Dendritic cell treated with granulocyte-macrophage colony-stimulating factor and Interleukin-4, amounts not matched to agents 40 ng/mL and 50 ng/mL, for 4 days (primary cell): ENCODE measurements at regions not wholly inside any gene's neighbourhood (a gene's known extent, or its start where the extent isn't known, plus 50 kb on each side); places are given as distances from the start of the nearest gene placed in this dataset.
"Not testable (repeated sequence)": the region's sequence is repeated elsewhere in the genome, so short reads cannot be mapped to it uniquely, and the experiment has no call there.

Experiments
- H3K27ac Mint-ChIP-seq: one replicate; pipeline ENCODE4 v1.8.0; 2022; ENCODE audit warnings: mild to moderate bottlenecking, mixed read lengths
- H3K27me3 Mint-ChIP-seq: one replicate; pipeline ENCODE4 v1.8.0; 2022; ENCODE audit warnings: mild to moderate bottlenecking, mixed read lengths
- H3K36me3 Mint-ChIP-seq: one replicate; pipeline ENCODE4 v1.8.0; 2022; ENCODE audit warnings: low read depth, mixed read lengths
- H3K4me1 Mint-ChIP-seq: one replicate; pipeline ENCODE4 v1.8.0; 2022; ENCODE audit warnings: low read depth, mixed read lengths
- H3K4me3 Mint-ChIP-seq: one replicate; pipeline ENCODE4 v1.8.0; 2022; ENCODE audit warnings: mild to moderate bottlenecking, moderate library complexity, mixed read lengths
- H3K9me3 Mint-ChIP-seq: one replicate; pipeline ENCODE4 v1.8.0; 2022; ENCODE audit warnings: mixed read lengths
- intact Hi-C: fragments of 100-400 bp; cut with micrococcal nuclease; formaldehyde crosslinking; loops from one replicate; pipeline ENCODE4 v1.15.0; 2022

DNA sequence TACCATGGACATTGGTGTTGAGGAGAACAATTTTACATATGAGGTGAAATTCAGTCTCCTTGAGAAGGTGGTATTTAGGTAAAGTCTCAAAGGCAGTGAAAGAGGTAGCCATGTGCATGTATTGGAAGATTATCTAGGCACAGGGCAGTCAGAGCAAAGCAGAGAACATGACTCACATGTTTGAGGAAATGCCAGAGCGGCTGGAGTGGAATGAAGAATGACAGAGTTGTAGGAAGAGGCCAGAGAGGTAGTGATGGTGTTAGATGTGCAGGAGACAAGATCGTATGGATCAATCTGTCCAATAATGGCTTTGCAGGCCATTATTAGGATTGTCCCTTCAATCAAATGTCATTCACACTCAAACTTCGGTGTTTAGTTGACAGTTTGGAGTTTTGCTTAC, 449.4 kb upstream of the PTCHD4 start:
- intact Hi-C loops: no loop called here
- Mint-ChIP-seq H3K9me3 (no peaks in the 10 kb centered on the region), H3K36me3 (no peaks in the 10 kb centered on the region), H3K4me1 (no peaks in the 10 kb centered on the region), H3K27me3 (no peaks in the 10 kb centered on the region), H3K27ac (no peak overlapping the region), H3K4me3 (no peak overlapping the region)

DNA sequence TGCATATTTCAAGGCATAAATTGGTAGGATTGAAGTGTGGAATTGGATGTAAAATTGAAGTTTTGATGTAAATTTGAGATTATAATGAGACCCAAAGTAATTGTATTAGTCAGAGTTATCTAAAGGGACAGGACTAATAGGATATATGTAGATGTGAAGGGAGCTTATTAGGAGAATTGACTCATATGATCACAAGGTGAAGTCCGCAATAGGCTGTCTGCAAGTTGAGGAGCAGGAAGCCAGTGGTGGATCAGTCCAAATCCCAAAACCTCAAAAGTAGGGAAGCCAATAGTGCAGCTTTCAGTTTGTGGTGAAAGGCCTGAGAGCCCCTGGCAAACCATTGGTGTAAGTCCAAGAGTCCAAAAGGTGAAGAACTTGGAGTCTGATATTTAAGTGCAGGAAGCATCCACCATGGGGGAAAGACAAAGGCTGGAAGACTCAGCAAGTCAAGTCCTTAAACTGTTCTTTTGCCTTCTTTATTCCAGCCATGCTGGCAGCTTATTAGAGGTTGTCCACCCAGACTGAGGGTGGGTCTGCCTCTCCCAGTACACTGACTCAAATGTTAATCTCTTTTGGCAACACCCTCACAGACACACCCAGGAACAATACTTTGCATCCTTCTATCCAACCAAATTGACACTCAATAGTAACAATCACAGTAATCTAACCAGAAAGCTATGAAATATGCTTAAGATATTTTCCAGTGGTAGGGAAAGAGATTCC, 442.6 kb upstream of the PTCHD4 start:
- Mint-ChIP-seq H3K4me3 (no peak overlapping the region), H3K9me3 (no peaks in the 10 kb centered on the region), H3K4me1 (no peaks in the 10 kb centered on the region), H3K27ac (no peak overlapping the region), H3K36me3 (no peaks in the 10 kb centered on the region), H3K27me3 (no peaks in the 10 kb centered on the region)
- intact Hi-C loops: no loop called here

DNA sequence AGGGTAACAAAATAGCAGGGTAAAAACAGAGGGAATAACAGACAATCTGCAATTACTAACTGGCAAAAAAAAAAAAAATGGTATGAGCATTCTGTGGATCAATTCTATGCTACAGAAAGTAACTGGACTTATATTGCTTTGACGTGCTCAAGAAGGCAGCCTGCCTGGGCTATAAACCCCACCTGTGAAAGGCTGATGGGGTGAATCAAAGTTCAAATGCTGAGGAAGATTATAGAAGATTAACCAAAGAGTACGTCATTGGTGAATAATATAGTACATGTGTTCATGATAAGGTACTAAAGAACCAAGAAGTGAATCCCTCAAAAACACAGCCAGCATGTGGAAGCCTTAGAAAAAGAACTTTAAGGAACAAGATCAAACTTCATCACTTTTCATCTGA, 441.9 kb upstream of the PTCHD4 start:
- Mint-ChIP-seq H3K4me1 (no peaks in the 10 kb centered on the region), H3K9me3 (no peaks in the 10 kb centered on the region), H3K27me3 (no peaks in the 10 kb centered on the region), H3K36me3 (no peaks in the 10 kb centered on the region), H3K4me3 (no peak overlapping the region), H3K27ac (no peak overlapping the region)
- intact Hi-C loops: no loop called here

DNA sequence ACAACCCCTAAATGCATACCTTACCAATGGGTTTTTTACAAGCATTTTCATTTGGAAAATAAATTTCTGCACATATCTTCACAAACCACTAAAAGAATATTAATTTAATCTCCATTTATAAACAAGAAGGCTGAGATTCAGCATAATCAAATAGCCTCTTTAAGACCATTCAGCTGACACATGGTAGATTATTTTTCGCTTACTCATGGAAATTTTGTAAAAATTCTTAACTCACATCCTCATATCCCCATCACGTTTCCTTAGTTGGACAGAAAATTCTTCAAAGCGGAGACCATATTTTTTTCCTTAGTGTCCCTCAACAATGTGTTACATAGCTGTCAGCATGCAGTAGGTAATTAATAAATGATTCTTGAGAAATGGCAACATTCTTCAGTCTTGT, 439.6 kb upstream of the PTCHD4 start:
- Mint-ChIP-seq H3K9me3 (no peaks in the 10 kb centered on the region), H3K27me3 (no peaks in the 10 kb centered on the region), H3K4me1 (no peaks in the 10 kb centered on the region), H3K27ac (no peak overlapping the region), H3K36me3 (no peaks in the 10 kb centered on the region), H3K4me3 (no peak overlapping the region)
- intact Hi-C loops: no loop called here

DNA sequence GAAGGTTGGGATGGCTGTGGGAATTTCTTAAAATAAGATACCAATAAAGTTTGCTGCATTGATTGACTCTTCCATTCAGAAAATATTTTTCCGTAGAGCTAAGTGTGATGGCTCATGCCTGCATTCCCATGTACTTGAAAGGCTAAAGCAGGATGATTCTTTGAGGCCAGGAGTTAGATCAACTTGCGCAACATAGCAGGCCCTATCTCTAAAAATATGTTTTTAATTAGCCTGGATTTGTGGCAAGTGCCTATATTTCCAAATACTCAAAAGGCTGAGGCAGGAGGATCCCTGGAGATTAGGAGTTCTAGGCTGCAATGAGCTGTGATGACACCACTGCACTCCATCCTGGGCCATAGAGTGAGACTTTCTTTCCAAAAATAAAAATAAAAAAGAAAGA, 431.2 kb upstream of the PTCHD4 start:
- intact Hi-C loops: no loop called here
- H3K27ac Mint-ChIP-seq: no peak overlapping the region
- H3K4me1 Mint-ChIP-seq: no peaks in the 10 kb centered on the region
- no peaks in the 10 kb centered on the region for H3K27me3 Mint-ChIP-seq
- no peak overlapping the region for H3K4me3 Mint-ChIP-seq
- H3K9me3 Mint-ChIP-seq: peaks cover 23% of the 10 kb centered on the region
- H3K36me3 Mint-ChIP-seq: no peaks in the 10 kb centered on the region

DNA sequence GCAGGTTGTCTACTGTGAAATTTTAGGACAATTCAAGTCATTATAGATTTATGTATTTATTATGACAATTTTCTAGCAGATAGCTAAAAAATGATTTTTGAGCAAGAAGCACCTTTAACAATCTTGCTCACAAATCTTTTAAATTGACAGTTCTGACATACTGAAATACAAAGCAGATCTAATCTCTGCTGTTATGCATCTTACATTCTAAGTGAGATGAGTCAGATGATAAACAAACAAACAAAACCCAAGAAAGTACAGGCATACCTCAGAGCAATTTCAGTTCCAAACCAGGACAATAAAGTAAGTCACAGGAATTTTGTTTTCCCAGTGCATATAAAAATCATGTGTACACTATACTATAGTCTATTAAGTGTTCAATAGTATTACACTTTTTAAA, 430.7 kb upstream of the PTCHD4 start:
- Mint-ChIP-seq H3K4me3 (no peak overlapping the region), H3K36me3 (no peaks in the 10 kb centered on the region), H3K27me3 (no peaks in the 10 kb centered on the region), H3K9me3 (peaks cover 23% of the 10 kb centered on the region), H3K4me1 (no peaks in the 10 kb centered on the region), H3K27ac (no peak overlapping the region)
- intact Hi-C loops: no loop called here

DNA sequence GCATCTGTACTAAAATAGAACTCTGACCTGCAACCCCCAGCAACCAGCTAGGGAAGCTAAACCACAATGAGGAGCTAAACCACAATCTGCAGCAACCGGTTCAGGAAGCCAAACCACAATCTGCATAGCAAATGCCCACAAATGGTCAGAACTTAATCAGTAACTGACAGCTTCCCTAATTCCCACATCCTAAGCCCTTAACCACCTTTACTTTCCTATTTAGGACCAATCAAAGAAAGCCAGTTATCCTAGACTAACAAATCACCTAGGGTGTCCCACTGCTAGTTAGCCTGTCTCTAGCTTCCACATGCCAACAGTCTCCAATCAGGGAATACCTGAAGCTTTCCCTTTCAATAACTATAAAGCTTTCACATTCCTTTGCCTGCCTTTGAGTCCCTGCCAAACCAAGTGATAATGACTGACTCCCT, 424.6 kb upstream of the PTCHD4 start:
- Mint-ChIP-seq H3K4me1 (peaks cover 5% of the 10 kb centered on the region), H3K36me3 (no peaks in the 10 kb centered on the region), H3K27me3 (peaks cover 1% of the 10 kb centered on the region), H3K27ac (no peak overlapping the region), H3K9me3 (no peaks in the 10 kb centered on the region), H3K4me3 (no peak overlapping the region)
- intact Hi-C loops: no loop called here

DNA sequence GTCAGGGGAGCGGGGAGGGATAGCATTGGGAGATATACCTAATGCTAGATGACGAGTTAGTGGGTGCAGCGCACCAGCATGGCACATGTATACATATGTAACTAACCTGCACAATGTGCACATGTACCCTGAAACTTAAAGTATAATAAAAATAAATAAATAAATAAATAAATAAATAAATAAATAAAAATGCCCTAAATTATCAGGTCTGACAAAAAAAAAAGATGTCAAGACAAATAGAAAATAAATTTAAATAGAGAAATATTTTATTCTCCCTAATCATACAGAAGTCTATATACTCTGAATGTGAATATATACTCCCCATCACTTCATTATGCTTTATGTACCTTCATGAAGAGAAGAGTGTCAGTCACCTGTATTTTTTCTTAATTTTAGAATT, 420.0 kb upstream of the PTCHD4 start:
- H3K27ac Mint-ChIP-seq, H3K4me1 Mint-ChIP-seq, H3K9me3 Mint-ChIP-seq, H3K4me3 Mint-ChIP-seq, intact Hi-C loops, H3K36me3 Mint-ChIP-seq, H3K27me3 Mint-ChIP-seq: not testable (repeated sequence)

DNA sequence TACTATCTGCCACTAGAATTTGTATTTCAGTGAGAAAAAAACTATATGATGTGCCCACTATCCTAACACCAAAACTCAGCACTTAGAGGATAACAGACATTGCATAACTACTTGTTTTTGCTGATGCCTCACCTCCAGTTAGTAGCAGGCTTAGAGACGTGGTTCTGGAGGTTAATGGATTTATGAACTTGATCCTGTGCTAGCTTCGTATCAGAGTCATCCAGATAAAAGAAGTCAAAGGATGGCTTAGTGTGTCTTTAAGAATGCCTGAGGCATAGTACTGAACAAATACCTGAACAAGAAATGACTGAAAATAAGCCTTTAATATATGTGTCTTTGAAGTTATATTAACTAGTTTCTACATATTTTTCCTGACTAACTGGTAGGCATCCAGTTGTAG, 414.9 kb upstream of the PTCHD4 start:
- no peak overlapping the region for H3K27ac Mint-ChIP-seq
- H3K27me3 Mint-ChIP-seq: no peaks in the 10 kb centered on the region
- no peaks in the 10 kb centered on the region for H3K9me3 Mint-ChIP-seq
- H3K36me3 Mint-ChIP-seq: no peaks in the 10 kb centered on the region
- no peaks in the 10 kb centered on the region for H3K4me1 Mint-ChIP-seq
- intact Hi-C loops: no loop called here
- no peak overlapping the region for H3K4me3 Mint-ChIP-seq

DNA sequence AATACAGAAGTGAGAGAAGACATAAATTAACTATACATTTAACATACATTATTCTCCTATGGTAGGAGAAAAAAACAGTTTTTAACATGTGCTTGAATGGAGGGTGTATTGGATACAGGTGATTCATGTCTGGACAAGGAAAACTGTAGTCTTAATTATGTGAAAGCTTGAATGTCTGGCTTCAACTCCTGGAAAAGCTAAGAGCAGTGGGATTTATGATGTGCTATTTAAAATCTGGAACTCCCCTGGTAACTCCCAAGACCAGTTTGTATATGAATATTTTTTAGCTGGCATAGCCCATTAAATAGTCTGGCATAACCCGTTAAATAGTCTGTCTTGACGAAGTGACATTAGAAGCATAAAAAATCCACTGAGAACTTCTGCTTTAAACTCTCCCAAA, 410.0 kb upstream of the PTCHD4 start:
- intact Hi-C loops: no loop called here
- Mint-ChIP-seq H3K4me3 (no peak overlapping the region), H3K27me3 (no peaks in the 10 kb centered on the region), H3K9me3 (peaks cover 7% of the 10 kb centered on the region), H3K4me1 (no peaks in the 10 kb centered on the region), H3K27ac (no peak overlapping the region), H3K36me3 (no peaks in the 10 kb centered on the region)

DNA sequence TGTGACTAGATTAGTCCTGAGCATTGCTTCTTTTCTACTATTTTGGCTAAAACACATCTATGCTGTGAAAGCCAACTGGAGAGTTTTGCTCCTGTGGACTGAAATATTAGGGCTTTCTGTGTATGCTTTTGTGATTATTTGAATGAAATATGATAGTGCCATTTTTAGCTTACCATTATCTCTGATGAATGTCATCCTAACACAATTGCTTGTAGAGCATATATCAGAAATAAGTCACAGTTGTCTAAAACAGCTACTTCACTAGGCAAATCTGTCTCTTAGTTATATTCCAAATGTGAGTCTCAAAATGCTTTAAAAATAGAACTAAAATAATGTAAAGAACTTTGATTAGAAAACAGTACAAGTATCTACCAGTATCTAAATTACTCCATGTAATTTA, 401.4 kb upstream of the PTCHD4 start:
- H3K36me3 Mint-ChIP-seq: no peaks in the 10 kb centered on the region
- no peaks in the 10 kb centered on the region for H3K4me1 Mint-ChIP-seq

DNA sequence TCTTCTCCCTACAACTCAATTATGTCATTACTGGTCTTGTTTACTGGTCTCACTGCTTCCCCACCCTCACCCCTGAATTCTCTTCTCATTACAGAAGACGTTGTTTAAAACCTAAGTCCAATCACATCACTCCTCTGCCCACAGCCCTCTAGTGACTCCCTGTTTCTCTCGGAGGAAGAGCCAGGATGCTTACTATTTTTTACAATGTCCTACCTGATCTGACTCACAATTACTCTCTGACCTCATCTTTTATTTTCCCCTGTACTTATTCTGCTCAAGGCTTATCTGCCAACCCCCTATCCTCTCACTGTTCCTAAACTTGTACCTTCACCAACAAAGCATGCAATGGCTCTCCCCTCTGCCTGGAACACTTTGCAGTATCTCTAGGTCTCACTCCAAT, 400.4 kb upstream of the PTCHD4 start:
- Mint-ChIP-seq H3K36me3 (no peaks in the 10 kb centered on the region), H3K27me3 (no peaks in the 10 kb centered on the region), H3K4me3 (no peak overlapping the region), H3K4me1 (no peaks in the 10 kb centered on the region), H3K9me3 (no peaks in the 10 kb centered on the region), H3K27ac (no peak overlapping the region)
- intact Hi-C loops: no loop called here

More for the DNA sequence above, 401.4 kb upstream of the PTCHD4 start:
- Mint-ChIP-seq H3K27me3 (no peaks in the 10 kb centered on the region), H3K27ac (no peak overlapping the region), H3K4me3 (no peak overlapping the region), H3K9me3 (no peaks in the 10 kb centered on the region)
- intact Hi-C loops: no loop called here

DNA sequence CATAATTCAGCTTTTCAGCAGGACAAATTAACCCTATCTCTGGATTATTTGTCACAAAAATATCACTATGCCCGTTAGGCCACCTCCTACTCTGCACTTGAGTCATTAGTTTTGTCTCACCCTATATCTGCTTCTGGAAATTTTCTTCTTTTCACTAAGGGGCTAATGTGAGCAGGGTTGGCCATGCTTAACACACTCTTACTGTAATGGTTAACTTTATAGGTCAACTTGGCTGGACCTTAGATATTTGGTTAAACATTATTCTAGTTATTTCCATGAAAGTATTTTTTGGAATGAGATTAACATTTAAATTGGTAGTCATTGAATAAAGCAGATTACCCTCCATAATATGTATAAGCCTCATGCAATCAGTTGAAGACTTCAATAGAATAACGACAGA, 394.6 kb upstream of the PTCHD4 start:
- H3K27me3 Mint-ChIP-seq: no peaks in the 10 kb centered on the region
- H3K4me3 Mint-ChIP-seq: no peak overlapping the region
- peaks cover 10% of the 10 kb centered on the region for H3K9me3 Mint-ChIP-seq
- intact Hi-C loops: no loop called here
- no peaks in the 10 kb centered on the region for H3K4me1 Mint-ChIP-seq
- H3K27ac Mint-ChIP-seq: no peak overlapping the region
- H3K36me3 Mint-ChIP-seq: no peaks in the 10 kb centered on the region

DNA sequence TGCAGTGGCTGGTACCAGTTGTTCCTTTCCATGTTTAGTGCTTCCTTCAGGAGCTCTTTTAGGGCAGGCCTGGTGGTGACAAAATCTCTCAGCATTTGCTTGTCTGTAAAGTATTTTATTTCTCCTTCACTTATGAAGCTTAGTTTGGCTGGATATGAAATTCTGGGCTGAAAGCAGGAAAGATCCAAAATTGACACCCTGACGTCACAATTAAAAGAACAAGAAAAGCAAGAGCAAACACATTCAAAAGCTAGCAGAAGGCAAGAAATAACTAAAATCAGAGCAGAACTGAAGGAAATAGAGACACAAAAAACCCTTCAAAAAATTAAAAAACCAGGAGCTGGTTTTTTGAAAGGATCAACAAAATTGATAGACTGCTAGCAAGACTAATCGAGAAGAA, 382.4 kb upstream of the PTCHD4 start:
- intact Hi-C loops, H3K4me1 Mint-ChIP-seq, H3K27me3 Mint-ChIP-seq, H3K4me3 Mint-ChIP-seq, H3K9me3 Mint-ChIP-seq, H3K27ac Mint-ChIP-seq, H3K36me3 Mint-ChIP-seq: not testable (repeated sequence)

DNA sequence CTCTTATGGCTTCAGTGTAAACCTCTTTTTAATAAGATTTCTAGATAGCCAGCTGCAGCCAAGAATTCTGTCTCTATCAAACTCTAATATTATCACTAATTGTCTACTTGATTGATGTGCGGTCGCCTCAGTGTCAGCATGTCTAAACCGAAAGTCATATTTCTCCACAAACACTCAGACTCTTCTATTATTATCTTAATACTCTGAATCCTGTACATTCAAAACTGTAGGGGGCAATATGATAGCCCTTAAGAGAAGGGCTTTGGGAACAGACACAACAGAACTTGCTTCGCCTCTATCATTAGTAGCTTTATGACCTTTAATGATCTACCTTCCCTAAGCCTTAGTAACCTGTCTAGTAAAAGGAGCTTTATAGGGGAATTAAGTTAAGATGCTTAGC, 379.7 kb upstream of the PTCHD4 start:
- H3K9me3 Mint-ChIP-seq: peaks cover 9% of the 10 kb centered on the region
- H3K27ac Mint-ChIP-seq: no peak overlapping the region
- intact Hi-C loops: no loop called here
- H3K36me3 Mint-ChIP-seq: no peaks in the 10 kb centered on the region
- no peaks in the 10 kb centered on the region for H3K27me3 Mint-ChIP-seq
- H3K4me3 Mint-ChIP-seq: no peak overlapping the region
- no peaks in the 10 kb centered on the region for H3K4me1 Mint-ChIP-seq
